ENCODE measurements at regions not wholly inside any gene's neighbourhood (a gene's known extent, or its start where the extent isn't known, plus 50 kb on each side); places are given as distances from the start of the nearest gene placed in this dataset.

- TF ChIP-seq PRDM15 (CRISPR knock-in tag; IDR thresholded peaks at IDR 0.05) (no peak), SMAD4 (CRISPR knock-in tag; IDR thresholded peaks at IDR 0.05) (no peak), SMAD3 (CRISPR knock-in tag; IDR thresholded peaks at IDR 0.05; ENCODE audit: borderline replicate concordance) (no peak), NFE2L1 (CRISPR knock-in tag; IDR thresholded peaks at IDR 0.05) (no peak)
Measured at GRCh38 chr19:29271341-29271740, 58.4 kb upstream of the UQCRFS1 start (continued).

- Mint-ChIP-seq H3K4me1 (peaks cover 31% of the 10 kb centered on the region), H3K27ac (no peak overlapping the region), H3K4me3 (no peak overlapping the region), H3K27me3 (ENCODE audit: low read depth) (peaks cover 5% of the 10 kb centered on the region; the same call in 1 of the 2 replicates), H3K36me3 (0 out of 2 replicates have a peak, but pooled peaks cover 2% of the 10 kb centered on the region), H3K9me3 (peaks cover 8% of the 10 kb centered on the region)
- CTCF ChIA-PET, result interaction anchor here (1.2 to 1.3 kb wide), 3 partner anchors 145 to 338 kb away, joined by 3 read pairs; no protein-coding TSS in a partner anchor
- ATAC-seq (no peak), DNase-seq (ENCODE audit: low spot score) (no peak)
- TF ChIP-seq ZNF317 (CRISPR knock-in tag; IDR thresholded peaks at IDR 0.05; ENCODE audit: borderline replicate concordance, low read depth) (no peak), NFYB (CRISPR knock-in tag; conservative IDR thresholded peaks at IDR 0.05; ENCODE audit: low read depth) (no peak)
- POLR2A ChIA-PET, result no interaction called here
Measured at GRCh38 chr19:29271911-29272310, 59.0 kb upstream of the UQCRFS1 start.

- ATAC-seq, result no peak
- Mint-ChIP-seq H3K27ac (no peak overlapping the region), H3K4me1 (peaks cover 31% of the 10 kb centered on the region)
- TF ChIP-seq ARID4B (CRISPR knock-in tag; IDR thresholded peaks at IDR 0.05; ENCODE audit: borderline replicate concordance) (no peak), SMAD3 (CRISPR knock-in tag; IDR thresholded peaks at IDR 0.05; ENCODE audit: borderline replicate concordance) (no peak), NFATC4 (CRISPR knock-in tag; IDR thresholded peaks at IDR 0.05) (no peak), NR3C1 (CRISPR knock-in tag; conservative IDR thresholded peaks at IDR 0.05; ENCODE audit: low read depth) (no peak), ZNF396 (CRISPR knock-in tag; IDR thresholded peaks at IDR 0.05; ENCODE audit: borderline replicate concordance) (no peak), GTF2I (CRISPR knock-in tag; conservative IDR thresholded peaks at IDR 0.05) (no peak), CREM (CRISPR knock-in tag; IDR thresholded peaks at IDR 0.05) (no peak), ZNF121 (CRISPR knock-in tag; IDR thresholded peaks at IDR 0.05) (no peak), FOXP4 (CRISPR knock-in tag; IDR thresholded peaks at IDR 0.05) (no peak), GABPB1 (CRISPR knock-in tag; IDR thresholded peaks at IDR 0.05) (no peak), CBFB (CRISPR knock-in tag; IDR thresholded peaks at IDR 0.05; ENCODE audit: low read depth) (no peak), ZNF232 (CRISPR knock-in tag; IDR thresholded peaks at IDR 0.05) (no peak), STAT6 (CRISPR knock-in tag; conservative IDR thresholded peaks at IDR 0.05; ENCODE audit: low read depth) (no peak), ZNF671 (CRISPR knock-in tag; IDR thresholded peaks at IDR 0.05) (no peak), IRF1 (CRISPR knock-in tag; IDR thresholded peaks at IDR 0.05) (no peak)
Measured at GRCh38 chr19:29273000-29273640, 60.2 kb upstream of the UQCRFS1 start.

More at GRCh38 chr19:29273000-29273640, 60.2 kb upstream of the UQCRFS1 start:
- no peak overlapping the region for H3K4me3 Mint-ChIP-seq
- DNase-seq (ENCODE audit: low spot score), result no peak
- H3K9me3 Mint-ChIP-seq, result peaks cover 8% of the 10 kb centered on the region
- H3K36me3 Mint-ChIP-seq, result 0 out of 2 replicates have a peak, but pooled peaks cover 2% of the 10 kb centered on the region
- POLR2A ChIA-PET, result no interaction called here
- H3K27me3 Mint-ChIP-seq (ENCODE audit: low read depth), result peaks cover 5% of the 10 kb centered on the region; the same call in 1 of the 2 replicates
- CTCF ChIA-PET, result interaction anchor here (0.6 to 1.3 kb wide), 6 partner anchors 10 to 337 kb away, joined by 3 to 10 read pairs (median 3); no protein-coding TSS in a partner anchor

All from WTC11 (cell line).